SU-DHL-6 (cell line): ENCODE measurements at regions not wholly inside any gene's neighbourhood (a gene's known extent, or its start where the extent isn't known, plus 50 kb on each side); places are given as distances from the start of the nearest gene placed in this dataset.

Source experiments
- H2AFZ ChIP-seq: fragments of 200-600 bp; sonication (generic); 2 replicates; pipeline ENCODE4 v1.6.1; 2014; ENCODE audit warnings: low read depth, mild to moderate bottlenecking, moderate library complexity, mixed read lengths, antibody characterized with exemption, low read length; ENCODE audit not compliant: severe bottlenecking
- H3F3A ChIP-seq: fragments of 200-600 bp; shearing (Covaris generic); 2 replicates; pipeline ENCODE4 v1.6.0; 2016; ENCODE audit warnings: antibody characterized with exemption, mild to moderate bottlenecking; ENCODE audit not compliant: insufficient read depth
- H3K27ac ChIP-seq: fragments of 200-600 bp; sonication (generic); 2 replicates; pipeline ENCODE4 v1.5.1; 2016; ENCODE audit warnings: low read depth, mild to moderate bottlenecking, low read length, moderate library complexity, mixed read lengths
- H3K27me3 ChIP-seq: fragments of 200-600 bp; sonication (generic), shearing (Covaris generic); 2 replicates; pipeline ENCODE4 v1.6.0; 2014; ENCODE audit warnings: mild to moderate bottlenecking, low read length
- H3K36me3 ChIP-seq: fragments of 200-600 bp; sonication (generic); 2 replicates; pipeline ENCODE4 v1.6.1; 2014; ENCODE audit warnings: mild to moderate bottlenecking, low read length, mixed read lengths
- H3K4me2 ChIP-seq: fragments of 300-600, 200-600 bp; shearing (Covaris generic), sonication (generic); 2 replicates; pipeline ENCODE4 v1.6.0; 2014; ENCODE audit warnings: low read length, low read depth, mild to moderate bottlenecking; ENCODE audit not compliant: poor library complexity, severe bottlenecking
- H3K4me3 ChIP-seq: fragments of 200-600 bp; sonication (generic); 2 replicates; pipeline ENCODE4 v1.5.1; 2014; ENCODE audit warnings: antibody characterized with exemption, low read length, mild to moderate bottlenecking, mixed read lengths; ENCODE audit not compliant: insufficient read depth, poor library complexity, severe bottlenecking
- H3K79me2 ChIP-seq: fragments of 200-600 bp; sonication (generic); 2 replicates; pipeline ENCODE4 v1.6.1; 2014; ENCODE audit warnings: mild to moderate bottlenecking, low read length, moderate library complexity; ENCODE audit not compliant: insufficient read depth
- H3K9ac ChIP-seq: fragments of 200-600 bp; sonication (generic); 2 replicates; pipeline ENCODE4 v1.7.0; 2014; ENCODE audit warnings: mild to moderate bottlenecking, low read length
- H3K9me2 ChIP-seq: fragments of 200-600 bp; sonication (generic); replicated peaks from 2 replicates; pipeline ENCODE4 v1.6.1; 2014; ENCODE audit warnings: low read length; ENCODE audit not compliant: insufficient read depth
- H3K9me3 ChIP-seq: fragments of 200-600 bp; sonication (generic); 2 replicates; pipeline ENCODE4 v1.6.1; 2014; ENCODE audit warnings: low read length, mixed read lengths; ENCODE audit not compliant: insufficient read depth
- H4K20me1 ChIP-seq: fragments of 200-600 bp; sonication (generic); 2 replicates; pipeline ENCODE4 v1.6.1; 2014; ENCODE audit warnings: low read depth, mild to moderate bottlenecking, antibody characterized with exemption, low read length, moderate library complexity, mixed read lengths
- EZH2phosphoT487 ChIP-seq: fragments of 200-600 bp; sonication (generic), shearing (Covaris generic); conservative IDR thresholded peaks from 2 replicates; pipeline ENCODE4 v1.6.1; 2018; ENCODE audit warnings: mild to moderate bottlenecking, antibody characterized with exemption, low read length, moderate library complexity, mixed read lengths
- TF ChIP-seq, protein P1 (sequence below): fragments of 200-600 bp; sonication (generic); IDR thresholded peaks from one replicate; pipeline ENCODE4 v1.5.1; 2017; ENCODE audit warnings: antibody characterized with exemption, mild to moderate bottlenecking, low read length, moderate library complexity; ENCODE audit not compliant: insufficient read depth, poor library complexity, severe bottlenecking

DNA sequence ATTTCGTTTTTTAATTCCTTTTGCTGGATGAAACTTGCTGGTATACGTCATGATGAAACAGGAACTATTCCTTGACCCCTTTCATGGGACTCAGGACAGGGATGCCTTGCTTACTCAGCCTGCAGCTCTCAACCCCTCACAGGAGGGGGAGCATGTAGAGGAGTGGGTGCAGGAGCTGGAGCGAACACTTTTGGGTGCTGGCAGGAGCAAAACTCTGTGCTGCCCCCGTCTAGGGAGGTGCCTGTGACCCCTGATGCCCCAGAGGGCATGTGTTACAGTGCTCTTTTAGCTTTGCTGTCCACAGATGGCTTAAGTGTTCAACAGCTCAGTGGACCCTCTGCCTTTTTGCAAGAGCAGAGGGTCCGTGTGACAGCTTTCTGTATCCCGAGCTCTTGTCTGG lies 56.8 kb upstream of the TEX13C start:
- Histone ChIP-seq H3K36me3 (no peaks in the 10 kb centered on the region), H2AFZ (no peak overlapping the region), H3K4me2 (no peak overlapping the region), H3K9me3 (no peaks in the 10 kb centered on the region), H3K9ac (no peak overlapping the region), H3K27me3 (no peaks in the 10 kb centered on the region), H4K20me1 (no peaks in the 10 kb centered on the region), H3F3A (no peaks in the 10 kb centered on the region), H3K4me3 (no peak overlapping the region), H3K79me2 (no peaks in the 10 kb centered on the region), H3K27ac (no peak overlapping the region), H3K9me2 (no peaks in the 10 kb centered on the region)
- no peak for TF ChIP-seq EZH2phosphoT487
- TF ChIP-seq, protein P1, sequence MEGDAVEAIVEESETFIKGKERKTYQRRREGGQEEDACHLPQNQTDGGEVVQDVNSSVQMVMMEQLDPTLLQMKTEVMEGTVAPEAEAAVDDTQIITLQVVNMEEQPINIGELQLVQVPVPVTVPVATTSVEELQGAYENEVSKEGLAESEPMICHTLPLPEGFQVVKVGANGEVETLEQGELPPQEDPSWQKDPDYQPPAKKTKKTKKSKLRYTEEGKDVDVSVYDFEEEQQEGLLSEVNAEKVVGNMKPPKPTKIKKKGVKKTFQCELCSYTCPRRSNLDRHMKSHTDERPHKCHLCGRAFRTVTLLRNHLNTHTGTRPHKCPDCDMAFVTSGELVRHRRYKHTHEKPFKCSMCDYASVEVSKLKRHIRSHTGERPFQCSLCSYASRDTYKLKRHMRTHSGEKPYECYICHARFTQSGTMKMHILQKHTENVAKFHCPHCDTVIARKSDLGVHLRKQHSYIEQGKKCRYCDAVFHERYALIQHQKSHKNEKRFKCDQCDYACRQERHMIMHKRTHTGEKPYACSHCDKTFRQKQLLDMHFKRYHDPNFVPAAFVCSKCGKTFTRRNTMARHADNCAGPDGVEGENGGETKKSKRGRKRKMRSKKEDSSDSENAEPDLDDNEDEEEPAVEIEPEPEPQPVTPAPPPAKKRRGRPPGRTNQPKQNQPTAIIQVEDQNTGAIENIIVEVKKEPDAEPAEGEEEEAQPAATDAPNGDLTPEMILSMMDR, result no peak

DNA sequence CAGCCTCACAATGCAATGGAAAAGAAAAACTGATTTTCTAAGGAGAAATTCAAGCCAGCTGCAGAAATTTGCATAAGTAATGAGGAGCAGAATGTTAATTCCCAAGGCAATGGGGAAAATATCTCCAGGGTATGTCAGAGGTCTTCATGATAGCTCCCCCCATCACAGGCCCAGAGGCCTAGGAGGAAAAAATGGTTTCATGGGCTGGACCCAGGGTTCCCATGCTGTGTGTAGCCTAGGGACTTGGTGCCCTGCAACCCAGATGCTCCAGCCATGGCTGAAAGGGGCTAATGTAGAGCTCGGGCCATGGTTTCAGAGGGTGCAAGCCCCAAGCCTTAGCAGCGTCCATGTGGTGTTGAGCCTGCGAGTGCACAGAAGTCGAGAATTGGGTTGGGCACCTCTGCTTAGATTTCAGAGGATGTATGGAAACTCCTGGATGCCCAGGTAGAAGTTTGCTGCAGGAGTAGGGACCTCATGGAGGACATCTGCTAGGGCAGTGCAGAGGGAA lies 53.5 kb upstream of the TEX13C start:
- TF ChIP-seq, protein P1, result no peak
- TF ChIP-seq EZH2phosphoT487, result no peak
- H3K9me2 ChIP-seq, result no peaks in the 10 kb centered on the region

More for the DNA sequence above, 53.5 kb upstream of the TEX13C start:
- Histone ChIP-seq H3K27ac (no peak overlapping the region), H3K36me3 (no peaks in the 10 kb centered on the region), H3K4me2 (no peak overlapping the region), H3K4me3 (no peak overlapping the region), H3K27me3 (no peaks in the 10 kb centered on the region), H3K79me2 (no peaks in the 10 kb centered on the region), H2AFZ (no peak overlapping the region), H4K20me1 (no peaks in the 10 kb centered on the region), H3K9me3 (no peaks in the 10 kb centered on the region), H3K9ac (no peak overlapping the region), H3F3A (no peaks in the 10 kb centered on the region)
